ENCODE measurements at regions not wholly inside any gene's neighbourhood (a gene's known extent, or its start where the extent isn't known, plus 50 kb on each side); places are given as distances from the start of the nearest gene placed in this dataset.

- TF ChIP-seq CTCF (conservative IDR thresholded peaks at IDR 0.05; ENCODE audit: low read depth in 2 of 2) (no peak), REST (IDR thresholded peaks at IDR 0.05; ENCODE audit: unreplicated experiment) (no peak)
These were observed 1979.1 kb upstream of the CDH9 start for GRCh38 chr5:29017501-29017900.

Data from GM23338 (cell line).